ENCODE measurements at regions not wholly inside any gene's neighbourhood (a gene's known extent, or its start where the extent isn't known, plus 50 kb on each side); places are given as distances from the start of the nearest gene placed in this dataset.

DNA sequence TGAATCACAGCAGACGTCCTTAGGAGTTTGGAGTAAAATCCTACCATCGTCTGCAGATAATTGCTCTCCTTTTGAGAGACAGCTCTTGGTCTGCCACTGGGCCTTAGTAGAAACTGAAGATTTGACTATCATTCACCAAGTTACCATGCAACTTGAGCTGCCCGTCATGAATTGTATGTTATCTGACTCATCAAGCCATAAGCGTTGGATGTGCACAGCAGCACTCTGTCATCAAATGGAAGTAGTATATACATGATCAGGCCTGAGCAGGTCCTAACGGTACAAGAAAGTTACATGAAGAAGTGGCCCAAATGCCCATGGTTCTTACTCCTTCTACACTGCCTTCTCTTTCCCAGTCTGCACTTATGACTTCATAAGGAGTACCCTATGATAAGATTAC lies 317.8 kb downstream of the GPATCH2 start:
- DNase-seq (ENCODE audit: low spot score): no peak

DNA sequence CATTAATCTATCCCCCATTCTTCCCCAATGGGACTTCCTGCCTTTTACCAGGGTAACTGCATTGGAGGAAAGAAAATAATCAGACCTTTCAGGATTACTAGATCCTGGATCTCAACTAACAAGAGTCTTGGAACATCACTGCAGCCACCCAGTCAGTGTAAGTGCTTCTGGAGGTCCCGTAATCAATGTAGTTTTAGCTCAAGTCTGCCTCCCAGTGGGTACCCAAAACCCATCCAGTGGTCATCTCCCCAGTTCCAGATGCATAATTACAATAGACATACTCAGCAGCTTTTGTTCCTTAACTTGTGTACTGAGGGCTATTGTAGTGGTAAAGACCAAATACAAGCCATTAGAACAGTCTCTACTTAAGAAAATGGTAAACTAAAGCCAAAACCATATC lies 319.1 kb downstream of the GPATCH2 start:
- DNase-seq (ENCODE audit: low spot score): no peak

DNA sequence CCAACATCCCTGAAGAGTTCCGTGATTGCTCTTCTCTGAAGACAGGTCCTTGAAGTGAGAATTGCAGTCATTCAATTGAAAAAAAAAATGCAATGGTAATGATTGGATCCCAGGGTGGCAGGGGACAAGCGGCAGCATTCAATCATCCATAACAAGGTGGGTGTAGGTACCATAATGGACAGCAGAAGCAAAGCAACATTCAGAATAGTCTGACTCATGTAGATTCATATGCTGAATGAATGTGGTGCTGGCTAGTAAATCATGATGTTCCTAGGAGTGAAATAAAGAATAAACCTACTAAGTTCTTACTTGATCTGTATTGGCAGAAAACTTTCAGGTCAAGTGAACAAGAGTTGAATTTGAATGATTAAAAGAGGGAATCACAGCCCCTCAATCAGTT lies 319.6 kb downstream of the GPATCH2 start:
- DNase-seq (ENCODE audit: low spot score): no peak

DNA sequence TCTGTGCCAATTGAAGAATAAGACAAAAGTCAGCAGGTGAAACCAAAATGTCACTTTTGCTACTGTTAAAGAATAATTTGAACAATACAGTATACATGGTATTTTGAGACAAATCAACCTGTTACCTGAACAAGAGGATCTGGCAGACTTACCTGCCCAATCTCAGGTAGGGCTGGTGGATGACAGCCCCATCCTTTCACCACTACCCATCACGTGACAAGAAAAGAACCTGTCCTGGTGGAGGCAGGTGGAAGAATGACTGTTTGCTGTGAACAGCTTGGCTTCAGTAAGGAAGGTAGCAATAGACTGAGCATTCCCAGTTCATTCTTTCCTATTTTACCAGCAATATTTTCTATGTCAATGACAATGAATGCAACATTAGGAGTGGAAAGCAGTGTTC lies 349.6 kb downstream of the GPATCH2 start:
- no peak for DNase-seq (ENCODE audit: low spot score)

DNA sequence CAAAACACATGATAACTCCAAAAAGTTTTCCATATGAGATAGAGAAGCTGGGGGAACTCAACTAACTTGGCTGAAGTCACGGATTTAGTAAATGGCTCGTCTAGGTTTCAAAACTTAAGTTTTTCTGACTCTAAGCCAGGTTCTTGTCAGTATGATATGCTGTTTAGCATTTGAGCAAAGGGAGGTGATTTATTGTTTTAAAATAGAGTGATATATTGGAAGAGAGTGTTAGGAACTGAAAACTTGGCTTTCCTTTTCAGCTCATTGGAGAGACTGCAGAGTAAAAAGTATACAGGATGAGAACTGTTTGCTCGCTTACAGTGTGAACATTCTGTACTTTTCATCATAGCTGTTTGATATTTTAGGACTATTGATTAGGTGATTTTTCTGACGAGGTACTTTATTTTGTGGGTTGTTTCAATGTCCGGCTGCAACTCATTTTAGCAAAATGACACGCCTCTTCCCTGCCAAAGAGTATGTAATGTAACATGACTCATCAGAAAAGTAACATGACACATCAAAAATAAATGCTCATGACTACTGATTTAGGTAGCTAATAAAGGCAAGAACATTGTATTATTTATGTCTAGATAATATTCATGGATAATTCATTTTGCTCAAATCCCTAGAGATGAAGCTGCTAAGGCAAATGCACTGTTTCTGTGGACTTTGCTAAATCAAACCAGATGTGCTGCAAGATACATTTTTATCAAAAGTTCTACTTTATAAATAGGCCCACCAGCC lies 355.1 kb downstream of the GPATCH2 start:
- DNase-seq (ENCODE audit: low spot score): peak; percentile 23

DNA sequence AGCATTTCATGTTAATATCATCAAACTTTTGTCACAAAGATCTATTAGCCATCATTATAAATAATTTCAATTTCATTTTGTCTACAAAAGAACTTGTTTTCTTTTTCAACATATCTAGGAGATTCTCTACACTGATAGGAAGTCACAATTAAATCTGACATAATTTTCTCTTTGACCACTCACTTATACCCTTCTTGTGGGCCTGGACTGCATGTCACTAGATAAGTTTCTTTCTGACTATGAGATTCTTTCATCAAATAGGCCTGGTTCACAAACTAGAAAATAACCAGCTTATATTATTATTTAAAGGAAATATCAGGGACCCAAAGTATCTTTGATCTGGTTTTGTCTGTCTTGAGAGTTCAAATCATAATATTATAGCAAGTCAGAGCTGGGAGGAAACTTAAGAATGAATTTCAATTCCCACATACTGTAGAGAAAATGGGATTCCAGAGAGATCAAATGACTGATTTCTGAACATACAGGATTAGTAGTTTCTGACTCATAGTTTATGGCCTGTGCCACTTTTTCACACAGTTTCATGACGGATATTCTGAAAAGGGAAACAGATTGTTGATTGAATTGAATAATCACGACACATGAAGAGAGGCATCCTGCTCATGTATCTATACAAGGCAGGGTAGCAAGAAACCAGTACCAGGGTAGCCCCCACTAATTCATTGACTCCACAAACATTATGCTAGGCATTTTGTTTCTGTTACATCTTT lies 355.8 kb downstream of the GPATCH2 start:
- peak; percentile 9 for DNase-seq (ENCODE audit: low spot score)

DNA sequence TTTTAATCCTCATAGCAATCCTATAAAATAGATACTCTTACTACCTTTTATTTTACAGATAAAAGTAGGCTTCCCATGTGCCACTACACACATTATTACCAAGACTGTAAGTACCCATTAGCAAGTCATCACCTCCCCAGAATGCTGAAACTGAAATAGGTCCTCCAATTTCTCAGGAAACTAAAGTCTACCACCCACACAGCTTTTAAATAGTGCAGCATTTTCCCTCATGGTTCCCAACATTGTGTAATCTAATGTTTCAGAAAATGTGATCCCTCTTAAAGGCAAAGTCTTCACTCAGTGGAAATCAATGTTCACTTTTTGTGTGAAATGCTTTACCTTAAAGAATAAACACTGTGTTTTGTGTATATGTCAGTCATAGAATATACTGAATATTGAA lies 356.5 kb downstream of the GPATCH2 start:
- no peak for DNase-seq (ENCODE audit: low spot score)

DNA sequence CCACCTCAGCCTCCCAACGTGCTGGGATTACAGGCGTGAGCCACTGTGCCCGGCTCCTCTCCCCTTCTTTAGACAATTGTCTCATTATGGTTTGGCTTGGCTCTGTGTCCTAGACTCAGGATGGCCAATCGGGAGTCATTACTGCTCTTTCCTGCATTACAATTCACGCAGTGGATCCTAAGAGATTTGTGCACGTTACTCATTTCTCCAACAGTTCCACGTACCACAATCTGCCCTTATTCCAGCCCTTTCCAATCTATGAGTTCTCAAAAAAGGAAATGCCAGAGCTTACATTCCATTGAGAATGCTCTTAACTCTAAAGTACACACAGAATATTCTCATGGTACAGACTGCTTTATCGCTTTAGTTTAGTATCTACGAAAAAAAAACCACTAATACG lies 357.0 kb downstream of the GPATCH2 start:
- DNase-seq (ENCODE audit: low spot score): no peak

DNA sequence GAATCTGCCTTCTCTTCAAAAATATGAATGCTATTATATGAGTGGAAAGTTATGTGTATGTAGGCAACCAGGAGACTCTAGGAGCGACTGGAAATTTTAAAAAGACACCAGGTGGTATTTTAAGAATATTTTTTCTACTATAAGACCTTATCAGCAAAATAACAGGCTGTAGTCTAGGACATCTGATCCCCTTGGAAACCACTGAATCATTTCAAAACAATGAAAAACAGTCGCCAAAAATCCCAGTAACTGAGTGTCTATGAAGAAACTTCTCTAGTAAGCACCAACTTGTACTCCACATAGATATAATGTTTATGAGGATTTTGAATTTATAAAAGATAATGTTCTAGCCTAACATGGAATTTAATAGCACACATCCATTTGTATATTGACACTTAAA lies 358.5 kb downstream of the GPATCH2 start:
- no peak for DNase-seq (ENCODE audit: low spot score)

DNA sequence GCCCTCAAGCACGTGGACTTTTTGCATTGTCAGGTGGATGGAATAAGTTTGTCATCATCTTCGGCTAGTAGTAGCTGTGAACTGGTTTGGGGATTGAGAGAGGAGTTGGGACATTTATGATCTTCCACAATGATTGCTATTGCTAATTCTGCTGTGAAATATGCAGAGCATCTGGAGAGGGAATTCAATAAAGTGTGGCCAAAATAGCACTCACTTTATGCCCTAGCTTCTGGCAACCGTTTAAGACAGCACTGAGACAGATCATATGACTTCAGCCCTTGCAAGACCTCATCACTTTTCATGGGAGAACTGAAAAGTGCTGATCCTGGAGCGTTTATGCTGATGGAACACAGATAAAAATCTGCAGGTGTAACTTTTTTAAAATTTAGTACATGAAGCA lies 360.8 kb downstream of the GPATCH2 start:
- no peak for DNase-seq (ENCODE audit: low spot score)

DNA sequence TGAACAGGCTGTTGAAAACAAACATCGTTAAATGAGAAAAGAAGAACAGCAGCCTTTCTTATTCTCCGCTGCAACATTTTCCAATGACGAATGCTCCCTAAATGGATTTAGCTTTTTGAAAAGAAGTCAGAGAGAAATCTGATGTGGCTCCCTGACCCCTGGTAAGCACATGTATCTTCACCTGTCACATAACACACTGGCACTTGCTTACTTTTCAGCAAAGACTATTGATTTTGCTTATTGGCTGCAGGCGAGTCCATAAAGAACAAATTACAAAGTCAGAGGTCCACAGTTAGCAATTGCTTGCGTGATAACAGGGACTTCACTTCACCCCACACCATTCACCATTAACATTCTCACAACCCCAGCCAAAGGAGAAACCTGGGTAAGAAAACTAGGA lies 362.8 kb downstream of the GPATCH2 start:
- DNase-seq (ENCODE audit: low spot score): no peak

DNA sequence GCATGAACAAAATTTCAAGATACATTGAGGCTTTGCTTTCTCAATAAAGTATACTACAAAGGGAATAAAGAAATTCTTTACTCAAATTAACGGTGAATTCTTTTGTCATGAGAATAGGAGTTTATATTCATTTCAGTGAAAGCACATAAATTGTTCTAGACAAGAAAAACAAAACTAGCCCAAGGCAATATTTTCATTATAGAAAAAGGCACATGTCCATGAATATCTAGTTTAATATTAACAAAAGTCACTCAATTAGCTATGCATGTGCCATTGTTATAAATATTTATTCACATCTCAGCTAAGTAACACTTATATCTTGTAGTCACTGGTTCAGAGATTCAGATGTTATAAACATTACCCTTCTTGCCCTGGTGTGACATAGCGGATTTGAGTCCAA lies 369.3 kb downstream of the GPATCH2 start:
- no peak for DNase-seq (ENCODE audit: low spot score)

DNA sequence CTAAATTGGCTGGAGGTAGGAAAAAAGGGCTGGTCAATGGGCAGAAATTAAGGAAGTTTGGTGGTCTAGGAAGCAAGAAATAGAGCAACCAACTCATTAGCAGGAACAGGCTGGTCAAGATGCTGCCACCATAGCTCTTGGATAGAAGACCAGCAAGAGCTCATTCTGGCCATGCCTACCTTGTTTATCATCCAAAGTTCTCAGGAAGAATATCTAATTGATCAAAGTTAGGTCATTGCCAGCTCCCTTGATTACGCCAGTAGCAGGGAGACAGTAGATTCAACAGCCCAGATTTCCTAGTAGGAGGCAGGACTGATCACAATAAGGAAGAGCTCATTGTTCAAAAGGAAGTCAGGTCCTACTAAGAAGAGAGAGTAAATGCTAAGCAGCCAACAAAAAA lies 370.2 kb downstream of the GPATCH2 start:
- no peak for DNase-seq (ENCODE audit: low spot score)

DNA sequence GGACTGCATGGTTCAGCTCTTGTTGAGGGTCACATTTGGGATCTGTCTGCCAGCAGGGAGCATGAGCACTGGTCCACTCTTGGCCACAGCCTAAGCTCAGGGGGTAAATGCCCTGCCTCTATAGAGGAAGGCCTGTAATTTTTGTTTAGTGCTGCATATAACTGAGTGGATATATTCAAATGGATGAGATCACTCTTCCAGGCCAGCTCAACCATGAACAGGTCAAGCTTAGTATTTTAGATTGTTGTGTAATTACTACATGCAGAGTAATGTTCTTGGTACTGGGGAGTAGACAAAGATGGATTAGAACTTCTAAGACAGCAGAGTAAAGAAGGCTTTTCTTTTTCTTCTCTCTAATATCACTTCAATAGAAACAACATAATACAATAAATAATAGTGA lies 376.9 kb downstream of the GPATCH2 start:
- no peak for DNase-seq (ENCODE audit: low spot score)

DNA sequence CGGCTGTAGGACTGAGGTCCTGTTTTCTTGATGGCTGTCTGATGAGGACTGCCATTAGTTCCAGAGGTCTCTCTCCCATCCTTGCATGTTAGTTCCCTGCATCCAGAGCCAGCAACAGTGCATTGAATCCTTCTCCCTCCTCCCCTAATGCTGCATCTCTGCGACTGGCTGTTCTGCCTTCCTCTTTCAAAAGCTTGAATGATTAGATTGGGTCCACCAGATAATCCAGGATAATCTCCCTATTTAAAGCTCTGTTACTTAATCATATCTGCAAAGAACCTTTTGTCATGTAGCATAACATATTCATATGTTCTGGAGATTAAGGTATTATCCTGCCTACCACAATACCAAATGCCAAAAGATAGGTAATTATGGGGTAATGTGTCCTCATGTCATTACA lies 377.5 kb downstream of the GPATCH2 start:
- no peak for DNase-seq (ENCODE audit: low spot score)

DNA sequence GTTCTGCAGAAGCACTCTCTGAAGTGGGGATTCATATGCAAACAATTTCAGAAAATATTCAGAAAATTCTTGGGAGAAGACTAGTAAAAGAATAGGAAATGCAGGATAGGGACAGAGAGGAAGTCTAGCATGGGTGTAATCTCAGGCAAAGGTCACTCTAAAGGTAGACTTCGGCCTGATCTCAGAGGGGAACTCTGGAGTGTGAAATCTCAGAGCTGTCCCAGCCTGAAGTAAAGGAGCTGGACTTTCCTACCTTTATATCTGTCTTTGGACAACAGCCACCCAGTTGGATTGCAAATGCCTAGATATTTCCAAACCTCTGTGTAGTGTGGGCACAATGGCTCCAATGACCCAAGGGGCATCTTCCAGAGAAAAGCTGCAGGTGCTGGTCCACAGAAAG lies 379.8 kb downstream of the GPATCH2 start:
- DNase-seq (ENCODE audit: low spot score): no peak

DNA sequence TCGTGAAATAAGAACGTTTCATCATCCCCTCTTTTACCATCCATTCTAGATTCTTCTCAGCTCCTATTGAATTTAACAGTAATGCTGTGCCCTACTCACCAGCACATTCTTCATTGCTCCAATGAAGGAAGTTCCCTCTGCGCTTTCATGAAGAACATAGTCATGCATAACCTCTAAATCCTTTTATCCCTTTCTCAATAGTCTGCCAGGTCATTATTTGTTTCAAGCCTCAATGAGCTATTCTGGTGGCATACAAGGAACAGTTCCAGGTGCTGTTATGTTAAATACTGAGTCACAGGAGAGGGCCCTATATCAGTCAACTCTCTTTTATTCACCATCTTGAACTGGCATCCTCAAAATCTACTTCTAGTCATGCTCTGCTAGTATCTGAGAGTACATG lies 381.0 kb downstream of the GPATCH2 start:
- DNase-seq (ENCODE audit: low spot score): no peak

DNA sequence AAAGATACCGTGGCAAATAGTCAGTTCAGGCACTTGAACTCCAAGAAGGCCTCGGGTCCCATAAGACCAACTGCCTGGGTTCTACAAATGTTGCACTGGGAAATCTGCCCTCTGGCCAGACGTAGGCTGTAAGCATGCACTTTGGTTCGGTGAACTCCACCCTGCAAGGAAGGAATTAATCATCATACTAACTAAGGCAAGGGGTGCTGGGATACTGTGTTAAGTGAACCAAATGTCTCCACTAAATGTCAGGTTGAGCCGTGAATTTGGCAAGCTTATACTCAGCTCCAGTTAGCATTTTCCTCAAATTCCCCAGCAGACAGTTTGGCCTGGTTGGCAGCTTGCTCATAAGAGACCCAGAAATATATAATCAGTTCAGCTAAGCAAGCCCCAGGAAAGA lies 385.9 kb downstream of the GPATCH2 start:
- DNase-seq (ENCODE audit: low spot score): no peak

DNA sequence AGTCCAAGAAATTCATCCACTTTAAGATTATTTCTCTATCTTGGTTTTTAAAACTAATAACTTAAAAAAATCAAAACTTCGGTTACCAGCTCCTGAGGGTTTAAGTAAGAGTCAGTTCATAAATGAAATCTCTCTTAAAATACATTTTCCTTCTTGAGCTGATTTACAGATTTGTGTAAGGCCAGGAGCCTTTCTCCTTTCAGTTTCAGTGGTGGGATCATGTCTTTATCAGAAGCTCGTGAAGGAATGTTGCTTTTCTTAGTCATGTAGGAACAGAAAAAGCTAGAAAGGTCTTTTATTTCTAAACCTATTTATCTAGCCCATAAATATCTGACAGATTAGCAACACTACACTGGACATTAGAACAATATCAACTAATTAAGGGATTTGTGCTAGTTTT lies 390.2 kb downstream of the GPATCH2 start:
- no peak for DNase-seq (ENCODE audit: low spot score)

DNA sequence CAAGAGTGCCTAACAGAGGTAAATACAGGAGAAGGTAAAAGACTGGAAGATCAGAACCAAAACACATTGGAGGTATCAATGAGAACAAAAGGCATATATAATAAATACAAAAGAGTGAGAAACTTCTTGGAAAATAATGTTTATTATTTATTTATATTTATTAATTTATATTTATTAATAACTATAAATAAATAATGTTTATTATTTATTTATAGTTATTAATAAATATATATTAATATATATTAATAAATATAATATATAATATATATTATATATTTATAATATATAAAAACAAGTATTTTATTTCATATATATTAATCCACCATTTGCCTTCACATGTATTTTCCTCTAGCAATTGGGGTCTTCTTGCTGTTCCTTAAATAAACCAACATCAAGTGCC lies 391.9 kb downstream of the GPATCH2 start:
- DNase-seq (ENCODE audit: low spot score): no peak

DNA sequence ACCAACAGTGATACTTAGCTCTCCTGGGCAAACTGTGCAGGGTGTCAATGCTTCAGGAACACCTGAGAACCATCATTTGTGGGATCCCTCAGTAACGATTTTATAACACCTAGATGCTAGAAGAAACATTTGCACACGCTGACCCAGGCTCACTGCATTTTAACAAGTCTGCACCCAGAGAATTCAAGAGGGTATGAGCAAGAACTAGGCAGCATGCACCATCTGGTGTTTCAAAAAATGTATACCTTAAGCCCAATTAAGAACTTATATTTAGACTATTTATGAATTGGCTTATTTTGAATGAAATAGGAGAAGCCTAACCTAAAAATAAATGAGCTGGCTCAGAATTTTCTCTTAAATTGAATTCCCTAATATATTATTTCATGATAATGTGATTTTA lies 400.5 kb downstream of the GPATCH2 start:
- no peak for DNase-seq (ENCODE audit: low spot score)

DNA sequence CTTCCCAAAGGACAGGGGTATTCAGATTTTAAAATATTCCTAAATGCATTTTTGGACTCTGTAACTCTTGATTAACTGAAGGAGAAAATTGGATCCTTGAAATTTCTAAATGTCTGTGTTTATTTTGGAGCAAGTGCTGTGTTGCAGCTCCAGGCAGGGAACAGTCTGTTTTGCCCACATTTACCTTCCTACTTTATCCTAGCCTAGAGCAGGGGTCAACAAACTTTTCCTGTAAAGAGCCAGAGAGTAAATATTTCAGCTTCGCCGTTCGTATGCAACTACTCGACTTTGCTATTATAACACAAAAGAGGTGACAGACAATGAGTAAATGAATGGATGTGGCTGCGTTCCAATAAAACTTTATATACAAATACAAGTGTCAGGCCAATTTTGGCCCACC lies 402.2 kb downstream of the GPATCH2 start:
- no peak for DNase-seq (ENCODE audit: low spot score)

DNA sequence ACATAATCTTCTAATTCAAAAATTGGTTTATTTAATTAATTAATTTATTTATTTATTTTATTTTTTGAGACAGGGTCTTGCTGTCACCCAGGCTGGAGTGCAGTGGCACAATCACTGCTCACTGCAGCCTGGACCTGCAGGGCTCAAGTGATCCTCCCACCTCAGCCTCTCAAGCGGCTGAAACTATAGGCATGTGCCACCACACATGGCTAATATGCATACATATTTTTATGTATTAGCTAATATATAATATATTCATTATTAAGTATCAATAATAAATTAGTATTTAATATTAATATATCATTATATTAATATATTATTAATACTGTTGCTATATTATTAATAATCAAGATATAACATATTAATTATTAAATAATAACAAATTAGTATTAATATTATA lies 406.7 kb downstream of the GPATCH2 start:
- no peak for DNase-seq (ENCODE audit: low spot score)

DNA sequence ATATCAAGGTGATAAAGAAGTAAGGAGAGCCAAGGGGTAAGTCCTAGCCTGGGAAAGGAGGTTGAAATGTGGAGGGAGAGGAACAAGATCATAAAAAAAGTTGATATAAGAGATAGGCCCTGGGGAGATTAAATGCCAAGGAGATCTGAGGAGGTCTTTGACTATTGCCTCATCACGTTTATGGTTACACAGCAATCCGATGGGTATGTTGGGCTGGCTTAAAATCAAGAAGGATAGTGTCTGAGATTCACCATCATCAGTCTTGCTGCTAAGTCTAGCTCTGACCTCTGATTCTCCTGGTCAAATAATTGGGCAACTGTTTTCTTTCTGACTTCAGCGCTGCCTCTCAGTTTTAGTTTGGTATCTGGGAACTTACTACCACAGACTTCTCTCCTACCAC lies 416.3 kb downstream of the GPATCH2 start:
- no peak for DNase-seq (ENCODE audit: low spot score)

Measured in H4 (cell line).